Activated CD4-positive, alpha-beta T cell treated with anti-CD3 and anti-CD28 coated beads for 36 hours (primary cell): ENCODE measurements at regions not wholly inside any gene's neighbourhood (a gene's known extent, or its start where the extent isn't known, plus 50 kb on each side); places are given as distances from the start of the nearest gene placed in this dataset.
"Not testable (repeated sequence)": the region's sequence is repeated elsewhere in the genome, so short reads cannot be mapped to it uniquely, and the experiment has no call there.

ENCODE experiments used
- ATAC-seq: fragments of 200-7000 bp; cut with Tn5 transposase; one replicate; pipeline ENCODE4 v1.10.0; 2021; ENCODE audit warnings: mild to moderate bottlenecking, moderate library complexity
- CTCF ChIA-PET: fragments of 350-600 bp; sonication (Branson Sonifier 250); formaldehyde crosslinking; loops from one replicate; lab custom pipeline; 2021; ENCODE audit warnings: antibody characterized with exemption; lab: Charles Lee
- POLR2A ChIA-PET: fragments of 350-600 bp; sonication (Branson Sonifier 250); formaldehyde crosslinking; loops from one replicate; lab custom pipeline; 2021; ENCODE audit warnings: antibody characterized with exemption, inconsistent platforms; lab: Charles Lee
- DNase-seq: peaks from one replicate; pipeline ENCODE4 v3.0.0-alpha.2; 2020
- H3K27ac Mint-ChIP-seq: one replicate; pipeline ENCODE4 v1.8.0; 2021; ENCODE audit warnings: mixed read lengths
- H3K27me3 Mint-ChIP-seq: one replicate; pipeline ENCODE4 v1.8.0; 2021; ENCODE audit warnings: mixed read lengths
- H3K36me3 Mint-ChIP-seq: one replicate; pipeline ENCODE4 v1.8.0; 2021; ENCODE audit warnings: low read depth, mixed read lengths
- H3K4me1 Mint-ChIP-seq: one replicate; pipeline ENCODE4 v1.8.0; 2021; ENCODE audit warnings: mixed read lengths
- H3K4me3 Mint-ChIP-seq: one replicate; pipeline ENCODE4 v1.8.0; 2021; ENCODE audit warnings: mild to moderate bottlenecking, moderate library complexity, mixed read lengths
- H3K9me3 Mint-ChIP-seq: one replicate; pipeline ENCODE4 v1.8.0; 2021; ENCODE audit warnings: low read depth, mixed read lengths
- intact Hi-C, 2 experiments: fragments of 100-400 bp; cut with DNase I in 1 of 2; cut with micrococcal nuclease in 1 of 2; formaldehyde crosslinking; loops; one replicate each; pipeline versions ENCODE4 v1.14.2 to v1.15.1; 2022 to 2024; cut with DNase I, micrococcal nuclease

DNA sequence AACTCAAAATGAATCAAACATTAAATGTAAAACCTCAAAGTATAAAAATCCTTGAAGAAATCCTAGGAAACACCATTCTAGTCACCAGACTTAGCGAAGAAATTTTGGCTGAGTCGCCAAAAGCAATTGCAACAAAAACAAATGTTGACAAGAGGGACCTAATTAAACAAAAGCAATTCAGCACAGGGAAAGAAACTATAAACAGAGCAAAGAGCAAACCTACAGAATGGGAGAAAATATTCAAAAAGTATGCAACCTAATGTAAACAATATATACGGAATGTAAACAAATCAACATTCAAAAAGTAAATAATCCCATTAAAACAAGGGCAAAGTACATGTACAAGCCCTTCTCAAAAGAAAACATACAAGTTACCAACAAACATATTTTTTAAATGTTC lies 974.7 kb downstream of the TRAM1L1 start:
- Mint-ChIP-seq H3K4me1 (no peaks in the 10 kb centered on the region), H3K4me3 (no peak overlapping the region), H3K36me3 (no peaks in the 10 kb centered on the region), H3K9me3 (no peaks in the 10 kb centered on the region), H3K27ac (no peak overlapping the region), H3K27me3 (no peaks in the 10 kb centered on the region)
- intact Hi-C loops, result no loop called here
- ChIA-PET CTCF (no interaction called here), POLR2A (no interaction called here)
- ATAC-seq, result no peak
- no peak for DNase-seq

GRCh38 chr4:116108606-116109005 lies 976.8 kb downstream of the TRAM1L1 start:
- ChIA-PET POLR2A (no interaction called here), CTCF (no interaction called here)
- H3K36me3 Mint-ChIP-seq, result no peaks in the 10 kb centered on the region
- no peaks in the 10 kb centered on the region for H3K4me1 Mint-ChIP-seq
- H3K27me3 Mint-ChIP-seq, result no peaks in the 10 kb centered on the region
- ATAC-seq (no peak), DNase-seq (no peak)
- no peak overlapping the region for H3K27ac Mint-ChIP-seq
- no peak overlapping the region for H3K4me3 Mint-ChIP-seq
- intact Hi-C loops, result no loop called here
- no peaks in the 10 kb centered on the region for H3K9me3 Mint-ChIP-seq

GRCh38 chr4:116101321-116101720 lies 984.1 kb downstream of the TRAM1L1 start:
- CTCF ChIA-PET, result no interaction called here
- intact Hi-C loops, result no loop called here
- Mint-ChIP-seq H3K4me1 (no peaks in the 10 kb centered on the region), H3K9me3 (peaks cover 5% of the 10 kb centered on the region), H3K27ac (no peak overlapping the region), H3K36me3 (no peaks in the 10 kb centered on the region), H3K27me3 (no peaks in the 10 kb centered on the region), H3K4me3 (no peak overlapping the region)
- DNase-seq (no peak), ATAC-seq (no peak)
- POLR2A ChIA-PET, result no interaction called here

DNA sequence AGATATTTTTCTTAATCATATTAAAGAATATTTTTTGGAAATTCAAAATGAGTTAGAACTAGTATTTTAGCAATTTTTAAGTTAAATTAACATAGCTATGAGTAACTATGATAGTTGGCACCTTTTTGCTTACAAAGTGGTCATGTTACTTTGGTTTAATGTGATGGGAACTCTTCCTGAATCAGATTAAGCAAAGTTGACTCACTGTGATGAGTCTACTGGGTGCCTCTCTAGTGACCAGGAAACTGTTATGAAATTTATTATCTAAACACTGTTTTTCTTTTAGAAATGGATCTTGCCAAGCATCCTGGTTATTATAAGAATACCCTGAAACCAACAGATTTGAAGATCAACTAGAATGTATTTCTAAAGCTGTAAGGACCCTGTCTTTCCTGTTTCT lies 985.8 kb downstream of the TRAM1L1 start:
- DNase-seq, result no peak
- ATAC-seq, result no peak
- no peak overlapping the region for H3K27ac Mint-ChIP-seq
- H3K4me3 Mint-ChIP-seq, result no peak overlapping the region
- intact Hi-C loops, result no loop called here
- POLR2A ChIA-PET, result no interaction called here
- H3K9me3 Mint-ChIP-seq, result peaks cover 5% of the 10 kb centered on the region
- H3K36me3 Mint-ChIP-seq, result no peaks in the 10 kb centered on the region
- no peaks in the 10 kb centered on the region for H3K4me1 Mint-ChIP-seq
- H3K27me3 Mint-ChIP-seq, result no peaks in the 10 kb centered on the region
- CTCF ChIA-PET, result no interaction called here

DNA sequence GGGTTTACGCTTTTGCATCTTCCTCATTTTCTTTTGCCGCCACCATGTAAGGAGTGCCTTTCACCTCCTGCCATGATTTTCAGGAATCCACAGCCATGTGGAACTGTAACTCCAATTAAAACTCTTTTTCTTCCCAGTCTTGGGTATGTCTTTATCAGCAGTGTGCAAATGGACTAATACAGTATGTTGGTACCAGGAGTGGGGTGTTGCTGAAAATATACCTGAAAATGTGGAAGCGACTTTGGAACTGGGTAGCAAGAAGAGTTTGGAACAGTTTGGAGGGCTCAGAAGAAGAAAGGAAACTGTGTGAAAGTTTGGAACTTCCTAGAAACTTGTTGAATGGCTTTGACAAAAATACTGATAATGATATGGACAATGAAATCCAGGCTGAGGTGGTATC lies 983.9 kb upstream of the NDST4 start:
- H3K9me3 Mint-ChIP-seq, H3K27me3 Mint-ChIP-seq, H3K36me3 Mint-ChIP-seq, H3K4me3 Mint-ChIP-seq, intact Hi-C loops, CTCF ChIA-PET, ATAC-seq, POLR2A ChIA-PET, DNase-seq, H3K4me1 Mint-ChIP-seq, H3K27ac Mint-ChIP-seq: not testable (repeated sequence)

DNA sequence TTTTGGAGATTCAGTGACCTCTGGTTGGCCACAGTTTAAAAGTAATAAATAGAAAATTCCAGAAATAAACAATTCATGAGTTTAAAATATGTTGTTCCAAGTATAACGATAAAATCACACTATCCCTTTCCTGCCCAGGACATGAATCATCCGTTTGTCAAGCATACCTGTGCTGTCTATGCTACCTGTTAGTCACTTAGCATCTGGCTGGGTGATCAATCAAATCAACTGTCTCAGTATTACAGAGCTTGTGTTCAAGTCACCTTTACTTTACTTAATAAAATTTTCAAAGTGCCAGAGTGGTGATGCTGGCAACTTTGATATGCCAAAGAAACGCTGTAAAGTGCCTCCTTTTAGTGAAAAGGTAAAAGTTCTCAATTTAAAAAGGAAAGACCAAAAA lies 979.5 kb upstream of the NDST4 start:
- POLR2A ChIA-PET, result no interaction called here
- Mint-ChIP-seq H3K27ac (no peak overlapping the region), H3K4me3 (no peak overlapping the region), H3K36me3 (no peaks in the 10 kb centered on the region), H3K27me3 (no peaks in the 10 kb centered on the region), H3K4me1 (no peaks in the 10 kb centered on the region), H3K9me3 (peaks cover 5% of the 10 kb centered on the region)
- no peak for DNase-seq
- intact Hi-C loops, result no loop called here
- no peak for ATAC-seq
- CTCF ChIA-PET, result no interaction called here

- no peaks in the 10 kb centered on the region for H3K4me1 Mint-ChIP-seq
- CTCF ChIA-PET, result no interaction called here
- no peaks in the 10 kb centered on the region for H3K36me3 Mint-ChIP-seq
- intact Hi-C loops, result no loop called here
- POLR2A ChIA-PET, result no interaction called here
- no peaks in the 10 kb centered on the region for H3K27me3 Mint-ChIP-seq
- DNase-seq (no peak), ATAC-seq (no peak)
- H3K27ac Mint-ChIP-seq, result no peak overlapping the region
- H3K4me3 Mint-ChIP-seq, result no peak overlapping the region
- H3K9me3 Mint-ChIP-seq, result no peaks in the 10 kb centered on the region
Observed at GRCh38 chr4:116088771-116089170, 975.4 kb upstream of the NDST4 start.

GRCh38 chr4:116082808-116083366 lies 969.5 kb upstream of the NDST4 start:
- POLR2A ChIA-PET, result no interaction called here

DNA sequence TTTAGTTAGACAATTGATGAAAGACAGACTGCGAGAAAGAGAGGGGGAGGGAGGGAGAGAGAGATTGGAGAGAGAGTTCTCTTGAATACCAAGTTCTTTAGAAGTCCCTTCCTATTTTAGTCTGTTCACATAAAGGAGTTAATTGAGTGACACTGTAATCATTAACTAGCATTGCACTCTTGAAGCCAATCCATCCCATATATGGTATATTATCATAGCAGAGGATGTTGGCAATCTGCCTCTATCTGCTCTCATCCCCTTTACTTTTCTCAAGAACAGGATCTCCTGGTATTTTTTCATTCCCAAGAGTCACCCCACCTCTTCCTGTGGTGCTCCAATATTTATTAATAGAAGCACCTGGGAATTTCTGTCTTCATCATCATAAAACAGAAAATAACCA lies 959.6 kb upstream of the NDST4 start:
- Mint-ChIP-seq H3K4me1 (no peaks in the 10 kb centered on the region), H3K4me3 (no peak overlapping the region), H3K27me3 (no peaks in the 10 kb centered on the region), H3K36me3 (no peaks in the 10 kb centered on the region), H3K9me3 (no peaks in the 10 kb centered on the region), H3K27ac (no peak overlapping the region)
- DNase-seq (no peak), ATAC-seq (no peak)
- intact Hi-C loops, result no loop called here
- POLR2A ChIA-PET, result no interaction called here
- CTCF ChIA-PET, result no interaction called here

More at GRCh38 chr4:116082808-116083366, 969.5 kb upstream of the NDST4 start:
- intact Hi-C loops, result no loop called here
- Mint-ChIP-seq H3K27ac (no peak overlapping the region), H3K9me3 (peaks cover 6% of the 10 kb centered on the region), H3K4me1 (no peaks in the 10 kb centered on the region), H3K36me3 (no peaks in the 10 kb centered on the region), H3K4me3 (no peak overlapping the region), H3K27me3 (no peaks in the 10 kb centered on the region)
- DNase-seq, result no peak
- CTCF ChIA-PET, result no interaction called here
- ATAC-seq, result no peak

DNA sequence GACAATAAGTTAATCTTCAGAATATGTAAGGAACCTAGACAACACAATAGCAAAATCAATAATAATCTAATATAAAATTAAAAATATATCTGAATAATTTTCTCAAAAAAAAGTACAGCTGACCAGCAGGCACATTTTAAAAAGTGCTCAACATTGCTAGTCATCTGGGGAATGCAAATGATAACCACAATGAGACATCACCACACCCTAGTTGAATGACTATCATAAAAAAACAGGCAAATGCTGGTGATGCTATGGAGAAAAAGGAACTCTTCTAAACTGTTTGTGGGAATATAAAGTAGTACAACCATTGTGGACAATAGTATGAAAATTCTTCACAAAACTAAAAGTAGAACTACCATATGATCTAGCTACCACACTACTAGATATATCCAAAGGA lies 956.9 kb upstream of the NDST4 start:
- no peak for DNase-seq
- Mint-ChIP-seq H3K27me3 (no peaks in the 10 kb centered on the region), H3K4me3 (no peak overlapping the region), H3K9me3 (no peaks in the 10 kb centered on the region), H3K36me3 (no peaks in the 10 kb centered on the region), H3K27ac (no peak overlapping the region), H3K4me1 (no peaks in the 10 kb centered on the region)
- ChIA-PET POLR2A (no interaction called here), CTCF (no interaction called here)
- intact Hi-C loops, result no loop called here
- ATAC-seq, result no peak

DNA sequence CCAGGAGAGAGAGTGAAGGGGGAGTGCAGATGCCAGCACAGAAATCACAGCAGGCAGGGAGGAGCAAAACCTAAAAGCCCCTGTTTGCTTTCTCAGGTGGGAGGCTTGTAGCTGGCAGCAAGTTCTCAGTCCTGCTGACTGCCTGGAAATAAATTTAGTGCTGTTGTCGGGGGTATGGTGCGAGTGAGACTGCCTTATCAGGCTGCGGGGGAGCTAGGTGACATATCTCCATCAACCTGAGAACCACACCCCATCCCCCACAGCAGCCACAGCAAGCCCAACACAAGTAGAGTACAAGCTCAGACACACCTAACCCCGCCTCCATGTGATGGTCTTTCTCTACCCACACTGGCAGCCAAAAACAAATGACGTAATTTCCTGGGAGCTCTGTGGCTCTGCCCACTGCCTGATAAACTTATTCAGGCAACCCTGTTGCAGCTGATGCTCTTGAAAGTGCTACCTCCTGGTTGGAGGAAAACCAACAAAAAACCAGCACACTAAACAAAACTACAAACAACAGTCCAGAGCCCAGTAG lies 953.4 kb upstream of the NDST4 start:
- intact Hi-C loops, result no loop called here
- Mint-ChIP-seq H3K9me3 (no peaks in the 10 kb centered on the region), H3K4me1 (no peaks in the 10 kb centered on the region), H3K36me3 (no peaks in the 10 kb centered on the region), H3K27ac (no peak overlapping the region), H3K4me3 (no peak overlapping the region), H3K27me3 (no peaks in the 10 kb centered on the region)
- no peak for DNase-seq
- ChIA-PET CTCF (no interaction called here), POLR2A (no interaction called here)
- ATAC-seq, result no peak

DNA sequence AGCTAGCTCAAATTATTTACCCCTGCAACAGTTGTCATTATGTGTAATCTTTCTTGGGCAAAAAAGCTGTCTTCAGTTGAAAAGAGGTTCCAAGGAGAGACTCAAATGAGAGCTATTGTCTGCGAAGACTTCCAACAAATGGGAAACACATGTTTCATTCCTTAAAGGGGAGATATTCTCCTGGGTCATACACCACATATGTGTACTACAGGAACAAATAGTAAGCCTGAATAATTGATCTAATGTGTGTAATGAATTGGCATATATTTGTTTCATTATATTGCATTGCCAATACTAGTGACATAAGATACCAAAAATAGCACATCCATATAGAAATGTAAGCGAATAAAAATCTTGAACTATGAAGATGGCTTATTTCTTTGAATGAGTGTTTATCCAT lies 950.9 kb upstream of the NDST4 start:
- ATAC-seq, result no peak
- intact Hi-C loops, result no loop called here
- H3K4me1 Mint-ChIP-seq, result no peaks in the 10 kb centered on the region

DNA sequence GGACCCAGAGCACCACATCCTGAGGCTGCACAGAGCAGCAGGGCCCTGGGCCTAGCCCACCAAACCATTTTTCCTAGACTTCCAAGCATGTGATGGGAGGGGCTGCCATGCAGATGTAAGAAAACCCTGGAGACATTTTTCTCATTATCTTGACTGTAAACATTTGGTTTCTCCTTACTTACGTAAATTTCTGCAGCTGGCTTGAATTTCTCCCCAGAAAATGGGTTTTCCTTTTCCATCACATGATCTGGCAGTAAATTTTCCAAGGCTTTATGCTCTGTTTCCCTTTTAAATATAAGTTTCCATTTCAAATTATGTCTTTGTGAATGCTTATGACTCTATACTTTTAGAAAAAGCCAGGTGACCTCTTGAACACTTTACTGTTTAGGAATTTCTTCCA lies 945.9 kb upstream of the NDST4 start:
- ATAC-seq (no peak), DNase-seq (no peak)
- H3K9me3 Mint-ChIP-seq, result no peaks in the 10 kb centered on the region
- ChIA-PET POLR2A (no interaction called here), CTCF (no interaction called here)
- no peak overlapping the region for H3K4me3 Mint-ChIP-seq
- H3K27me3 Mint-ChIP-seq, result no peaks in the 10 kb centered on the region
- H3K27ac Mint-ChIP-seq, result no peak overlapping the region
- H3K4me1 Mint-ChIP-seq, result no peaks in the 10 kb centered on the region
- H3K36me3 Mint-ChIP-seq, result no peaks in the 10 kb centered on the region
- intact Hi-C loops, result no loop called here

More for the DNA sequence above, 950.9 kb upstream of the NDST4 start:
- no peaks in the 10 kb centered on the region for H3K27me3 Mint-ChIP-seq
- no peaks in the 10 kb centered on the region for H3K36me3 Mint-ChIP-seq
- no peaks in the 10 kb centered on the region for H3K9me3 Mint-ChIP-seq
- no peak for DNase-seq
- no peak overlapping the region for H3K27ac Mint-ChIP-seq
- ChIA-PET POLR2A (no interaction called here), CTCF (no interaction called here)
- no peak overlapping the region for H3K4me3 Mint-ChIP-seq
